ENCODE measurements at regions not wholly inside any gene's neighbourhood (a gene's known extent, or its start where the extent isn't known, plus 50 kb on each side); places are given as distances from the start of the nearest gene placed in this dataset.

- H3K36me3 ChIP-seq (ENCODE audit: control insufficient read depth, insufficient read depth, low read length) = no peaks in the 10 kb centered on the region
- ChIA-PET CTCF (interaction anchor here (1.1 kb wide), 1 partner anchor 10 kb away, joined by 3 read pairs; no protein-coding TSS in a partner anchor), POLR2A (no interaction called here)
- no peak for DNase-seq (ENCODE audit: low read depth)
- H3K27me3 ChIP-seq (ENCODE audit: control insufficient read depth, insufficient read depth, low read length) = no peaks in the 10 kb centered on the region
- no peak for TF ChIP-seq CTCF (IDR thresholded peaks at IDR 0.05; ENCODE audit: insufficient read depth, low read depth, low read length)
- H3K4me3 ChIP-seq (ENCODE audit: low read depth, low read length) = no peak overlapping the region
Measured at GRCh38 chr3:176867681-176868663, 329.3 kb downstream of the TBL1XR1 start.

GRCh38 chr3:176861137-176861536 is 336.1 kb downstream of the TBL1XR1 start:
- no peak overlapping the region for H3K4me3 ChIP-seq (ENCODE audit: low read depth, low read length)
- TF ChIP-seq CTCF (IDR thresholded peaks at IDR 0.05; ENCODE audit: insufficient read depth, low read depth, low read length) = no peak
- no peaks in the 10 kb centered on the region for H3K36me3 ChIP-seq (ENCODE audit: control insufficient read depth, insufficient read depth, low read length)
- CTCF ChIA-PET = interaction anchor here (3.5 kb wide), 1 partner anchor 12 kb away, joined by 16 read pairs; no protein-coding TSS in a partner anchor
- POLR2A ChIA-PET = no interaction called here
- no peaks in the 10 kb centered on the region for H3K27me3 ChIP-seq (ENCODE audit: control insufficient read depth, insufficient read depth, low read length)
- DNase-seq (ENCODE audit: low read depth) = no peak

GRCh38 chr3:176856721-176857120 is 340.6 kb downstream of the TBL1XR1 start:
- no peak for DNase-seq (ENCODE audit: low read depth)
- Histone ChIP-seq H3K4me3 (ENCODE audit: low read depth, low read length) (no peak overlapping the region), H3K36me3 (ENCODE audit: control insufficient read depth, insufficient read depth, low read length) (no peaks in the 10 kb centered on the region), H3K27me3 (ENCODE audit: control insufficient read depth, insufficient read depth, low read length) (no peaks in the 10 kb centered on the region)
- ChIA-PET CTCF (interaction anchor here (2.0 kb wide), 1 partner anchor 16 kb away, joined by 8 read pairs; no protein-coding TSS in a partner anchor), POLR2A (no interaction called here)
- TF ChIP-seq CTCF (IDR thresholded peaks at IDR 0.05; ENCODE audit: insufficient read depth, low read depth, low read length) = no peak

- H3K27me3 ChIP-seq (ENCODE audit: control insufficient read depth, insufficient read depth, low read length) = no peaks in the 10 kb centered on the region
- CTCF ChIA-PET = interaction anchor here (2.0 kb wide), 1 partner anchor 17 kb away, joined by 8 read pairs; no protein-coding TSS in a partner anchor
- no peaks in the 10 kb centered on the region for H3K36me3 ChIP-seq (ENCODE audit: control insufficient read depth, insufficient read depth, low read length)
- H3K4me3 ChIP-seq (ENCODE audit: low read depth, low read length) = no peak overlapping the region
- POLR2A ChIA-PET = no interaction called here
- no peak for TF ChIP-seq CTCF (IDR thresholded peaks at IDR 0.05; ENCODE audit: insufficient read depth, low read depth, low read length)
- no peak for DNase-seq (ENCODE audit: low read depth)
Measured at GRCh38 chr3:176855901-176856486, 341.3 kb downstream of the TBL1XR1 start.

GRCh38 chr3:176855213-176855612 is 342.1 kb downstream of the TBL1XR1 start:
- POLR2A ChIA-PET = no interaction called here
- no peak for TF ChIP-seq CTCF (IDR thresholded peaks at IDR 0.05; ENCODE audit: insufficient read depth, low read depth, low read length)
- DNase-seq (ENCODE audit: low read depth) = no peak
- Histone ChIP-seq H3K4me3 (ENCODE audit: low read depth, low read length) (no peak overlapping the region), H3K36me3 (ENCODE audit: control insufficient read depth, insufficient read depth, low read length) (no peaks in the 10 kb centered on the region), H3K27me3 (ENCODE audit: control insufficient read depth, insufficient read depth, low read length) (no peaks in the 10 kb centered on the region)
- CTCF ChIA-PET = interaction anchor here (0.8 to 2.0 kb wide), 2 partner anchors 17 to 1050 kb away, joined by 3 to 8 read pairs; no protein-coding TSS in a partner anchor
